GM18861 (cell line): ENCODE measurements at regions not wholly inside any gene's neighbourhood (a gene's known extent, or its start where the extent isn't known, plus 50 kb on each side); places are given as distances from the start of the nearest gene placed in this dataset.

Source experiments
- ATAC-seq: cut with Tn5 transposase; IDR thresholded peaks from one replicate; pipeline ENCODE4 v1.9.1; 2021; ENCODE audit not compliant: unreplicated experiment

GRCh38 chr2:81940266-81940955 lies 1635.9 kb upstream of the LRRTM1 start:
- no peak for ATAC-seq

GRCh38 chr2:81937944-81938343 lies 1633.4 kb upstream of the LRRTM1 start:
- ATAC-seq = no peak

- no peak for ATAC-seq
Observed at GRCh38 chr2:81903534-81903933, 1599.0 kb upstream of the LRRTM1 start.

GRCh38 chr2:81901017-81901416 lies 1596.5 kb upstream of the LRRTM1 start:
- ATAC-seq = no peak

GRCh38 chr2:81895620-81896250 lies 1591.2 kb upstream of the LRRTM1 start:
- ATAC-seq = no peak

- no peak for ATAC-seq
Observed at GRCh38 chr2:81894451-81894990, 1590.0 kb upstream of the LRRTM1 start.

- ATAC-seq = no peak
Observed at GRCh38 chr2:81876624-81877023, 1572.1 kb upstream of the LRRTM1 start.

- no peak for ATAC-seq
Observed at GRCh38 chr2:81872006-81872405, 1567.5 kb upstream of the LRRTM1 start.

- no peak for ATAC-seq
Observed at GRCh38 chr2:81870119-81870518, 1565.6 kb upstream of the LRRTM1 start.

- ATAC-seq = no peak
Observed at GRCh38 chr2:81858998-81859397, 1554.4 kb upstream of the LRRTM1 start.

- ATAC-seq = no peak
Observed at GRCh38 chr2:81853341-81853740, 1548.8 kb upstream of the LRRTM1 start.

GRCh38 chr2:81852651-81853050 lies 1548.1 kb upstream of the LRRTM1 start:
- ATAC-seq = no peak

GRCh38 chr2:81839780-81840179 lies 1535.2 kb upstream of the LRRTM1 start:
- no peak for ATAC-seq

- no peak for ATAC-seq
Observed at GRCh38 chr2:81835321-81836000, 1530.9 kb upstream of the LRRTM1 start.

- ATAC-seq = no peak
Observed at GRCh38 chr2:81786811-81787210, 1482.3 kb upstream of the LRRTM1 start.

- no peak for ATAC-seq
Observed at GRCh38 chr2:81767187-81767912, 1462.8 kb upstream of the LRRTM1 start.

- no peak for ATAC-seq
Observed at GRCh38 chr2:81747481-81748070, 1443.0 kb upstream of the LRRTM1 start.

GRCh38 chr2:81739966-81740365 lies 1435.4 kb upstream of the LRRTM1 start:
- no peak for ATAC-seq

- ATAC-seq = no peak
Observed at GRCh38 chr2:81734981-81735380, 1430.4 kb upstream of the LRRTM1 start.

GRCh38 chr2:81714817-81715216 lies 1410.3 kb upstream of the LRRTM1 start:
- no peak for ATAC-seq

- ATAC-seq = no peak
Observed at GRCh38 chr2:81706856-81707255, 1402.3 kb upstream of the LRRTM1 start.
